Neural crest cell (in vitro differentiated cells): ENCODE measurements at regions not wholly inside any gene's neighbourhood (a gene's known extent, or its start where the extent isn't known, plus 50 kb on each side); places are given as distances from the start of the nearest gene placed in this dataset.

Source experiments
- DNase-seq: peaks from one replicate; pipeline ENCODE4 v3.0.0; 2021; ENCODE audit warnings: low read depth, mixed read lengths, low spot score
- H3K27ac Mint-ChIP-seq: one replicate; pipeline ENCODE4 v1.8.0; 2021; ENCODE audit warnings: mild to moderate bottlenecking, mixed read lengths; ENCODE audit not compliant: unreplicated experiment
- H3K27me3 Mint-ChIP-seq: 2 replicates; pipeline ENCODE4 v1.8.0; 2021; ENCODE audit warnings: low read depth, mild to moderate bottlenecking, mixed read lengths
- H3K36me3 Mint-ChIP-seq: 2 replicates; pipeline ENCODE4 v1.8.0; 2021; ENCODE audit warnings: low read depth, mild to moderate bottlenecking, mixed read lengths
- H3K4me1 Mint-ChIP-seq: 2 replicates; pipeline ENCODE4 v1.8.0; 2021; ENCODE audit warnings: mixed read lengths
- H3K4me3 Mint-ChIP-seq: one replicate; pipeline ENCODE4 v1.8.0; 2021; ENCODE audit warnings: mild to moderate bottlenecking, mixed read lengths
- H3K9me3 Mint-ChIP-seq: 2 replicates; pipeline ENCODE4 v1.8.0; 2021; ENCODE audit warnings: mixed read lengths
- CTCF ChIP-seq: fragments of 200-600 bp; sonication (generic); conservative IDR thresholded peaks from 2 replicates; pipeline ENCODE4 v1.5.0; 2021; ENCODE audit warnings: antibody characterized with exemption, mild to moderate bottlenecking

GRCh38 chr11:134577751-134578395 is 165.8 kb upstream of the B3GAT1 start:
- Mint-ChIP-seq H3K4me1 (no peaks in the 10 kb centered on the region), H3K27me3 (no peaks in the 10 kb centered on the region), H3K9me3 (no peaks in the 10 kb centered on the region), H3K27ac (no peak overlapping the region), H3K36me3 (no peaks in the 10 kb centered on the region), H3K4me3 (no peak overlapping the region)
- DNase-seq = no peak
- TF ChIP-seq CTCF = no peak

GRCh38 chr11:134576721-134577171 is 164.7 kb upstream of the B3GAT1 start:
- no peaks in the 10 kb centered on the region for H3K36me3 Mint-ChIP-seq
- no peaks in the 10 kb centered on the region for H3K4me1 Mint-ChIP-seq
- H3K27ac Mint-ChIP-seq = no peak overlapping the region
- no peak overlapping the region for H3K4me3 Mint-ChIP-seq
- no peak for DNase-seq
- no peaks in the 10 kb centered on the region for H3K9me3 Mint-ChIP-seq
- no peak for TF ChIP-seq CTCF
- H3K27me3 Mint-ChIP-seq = no peaks in the 10 kb centered on the region

DNA sequence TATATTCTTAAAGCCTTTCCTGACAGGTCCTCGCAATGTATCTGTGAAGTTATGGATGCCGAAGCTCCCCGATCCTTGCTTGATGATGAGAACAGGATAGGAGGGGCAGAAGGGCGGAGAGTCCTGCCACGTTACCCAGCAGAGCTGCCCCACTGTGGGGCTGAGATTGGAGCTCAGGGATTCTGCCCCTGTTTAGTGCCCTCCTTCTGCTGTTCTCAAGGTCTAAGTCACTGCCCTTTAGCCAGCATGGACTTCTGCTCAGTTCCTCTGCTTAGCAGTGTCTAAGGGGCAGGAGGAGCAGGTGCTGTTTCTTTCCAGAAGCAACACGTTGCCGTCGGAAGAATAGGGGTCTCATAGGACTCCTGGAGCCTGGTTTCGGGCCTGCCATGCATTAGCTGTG is 164.2 kb upstream of the B3GAT1 start:
- Mint-ChIP-seq H3K27ac (no peak overlapping the region), H3K36me3 (no peaks in the 10 kb centered on the region), H3K9me3 (no peaks in the 10 kb centered on the region), H3K4me1 (no peaks in the 10 kb centered on the region), H3K4me3 (no peak overlapping the region), H3K27me3 (no peaks in the 10 kb centered on the region)
- no peak for DNase-seq
- no peak for TF ChIP-seq CTCF

DNA sequence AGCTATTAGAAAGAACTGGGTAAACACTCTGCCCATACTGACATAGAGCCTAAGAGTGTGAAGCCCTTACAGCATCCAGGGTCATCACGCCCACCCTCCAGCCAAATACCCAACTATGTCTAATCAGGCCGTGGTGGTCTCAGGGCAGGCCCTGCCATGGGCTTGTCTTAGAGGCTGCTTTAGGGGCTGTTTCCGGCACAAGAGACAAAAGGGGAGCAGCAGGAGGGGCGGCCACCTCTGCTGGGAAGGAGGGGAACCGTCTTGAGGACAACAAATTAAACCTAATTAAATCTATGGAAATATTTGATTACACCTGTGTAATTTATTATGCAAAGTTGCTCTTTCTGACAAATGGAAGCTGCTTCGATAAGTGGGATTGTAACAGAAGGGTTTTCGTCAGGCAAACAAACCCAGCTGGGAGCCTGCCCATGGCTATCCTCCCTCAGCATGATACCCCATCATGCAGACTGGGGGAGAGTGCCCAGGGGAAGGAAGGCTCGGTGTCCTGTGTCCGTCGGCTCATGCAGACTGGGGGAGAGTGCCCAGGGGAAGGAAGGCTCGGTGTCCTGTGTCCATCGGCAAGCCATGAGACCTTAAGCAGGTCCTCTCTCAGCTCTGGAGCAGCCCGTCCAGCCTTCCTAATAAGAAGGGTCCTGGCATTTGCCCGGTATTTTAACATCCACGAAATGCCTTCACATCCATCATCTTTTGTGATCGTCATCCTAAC is 163.6 kb upstream of the B3GAT1 start:
- Mint-ChIP-seq H3K27me3 (no peaks in the 10 kb centered on the region), H3K4me1 (no peaks in the 10 kb centered on the region), H3K4me3 (no peak overlapping the region), H3K36me3 (no peaks in the 10 kb centered on the region), H3K9me3 (no peaks in the 10 kb centered on the region), H3K27ac (no peak overlapping the region)
- no peak for DNase-seq
- TF ChIP-seq CTCF = no peak

GRCh38 chr11:134574947-134575346 is 162.9 kb upstream of the B3GAT1 start:
- H3K9me3 Mint-ChIP-seq = no peaks in the 10 kb centered on the region
- no peak for TF ChIP-seq CTCF
- no peak overlapping the region for H3K27ac Mint-ChIP-seq
- H3K4me3 Mint-ChIP-seq = no peak overlapping the region
- no peaks in the 10 kb centered on the region for H3K27me3 Mint-ChIP-seq
- DNase-seq = no peak
- H3K36me3 Mint-ChIP-seq = no peaks in the 10 kb centered on the region
- no peaks in the 10 kb centered on the region for H3K4me1 Mint-ChIP-seq
